B cell (primary cell): ENCODE measurements at regions not wholly inside any gene's neighbourhood (a gene's known extent, or its start where the extent isn't known, plus 50 kb on each side); places are given as distances from the start of the nearest gene placed in this dataset.

Source experiments
- EZH2 ChIP-seq: IDR thresholded peaks from 2 replicates; pipeline ENCODE4 v1.6.1; 2012; ENCODE audit warnings: borderline replicate concordance, low read depth, mild to moderate bottlenecking, moderate library complexity, low read length; ENCODE audit not compliant: insufficient read depth, poor library complexity, severe bottlenecking
- TF ChIP-seq, protein P1 (sequence below): fragments of 200-600 bp; IDR thresholded peaks from one replicate; pipeline ENCODE4 v1.8.0; 2022; ENCODE audit warnings: antibody characterized with exemption, mild to moderate bottlenecking

DNA sequence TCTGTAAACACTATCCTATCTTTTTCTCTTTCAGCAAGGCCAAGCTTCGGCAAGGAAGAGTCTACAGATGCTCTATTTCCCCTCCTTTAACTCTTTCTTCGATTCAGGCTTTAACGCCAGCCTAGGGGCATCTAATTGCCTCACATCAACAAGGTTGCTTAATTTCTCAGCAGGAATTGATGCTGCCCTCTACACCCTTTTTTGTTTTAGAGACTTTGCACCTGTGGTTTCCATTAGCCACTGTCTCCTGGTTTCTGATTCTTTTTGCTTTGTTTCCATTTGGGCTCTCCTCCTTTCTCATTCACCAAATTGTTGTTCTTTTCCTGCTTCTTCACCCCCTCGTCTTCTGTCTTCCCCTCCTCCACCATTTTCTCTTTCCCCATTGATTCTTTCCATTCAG lies 202.4 kb upstream of the HMCN1 start:
- TF ChIP-seq, protein P1, sequence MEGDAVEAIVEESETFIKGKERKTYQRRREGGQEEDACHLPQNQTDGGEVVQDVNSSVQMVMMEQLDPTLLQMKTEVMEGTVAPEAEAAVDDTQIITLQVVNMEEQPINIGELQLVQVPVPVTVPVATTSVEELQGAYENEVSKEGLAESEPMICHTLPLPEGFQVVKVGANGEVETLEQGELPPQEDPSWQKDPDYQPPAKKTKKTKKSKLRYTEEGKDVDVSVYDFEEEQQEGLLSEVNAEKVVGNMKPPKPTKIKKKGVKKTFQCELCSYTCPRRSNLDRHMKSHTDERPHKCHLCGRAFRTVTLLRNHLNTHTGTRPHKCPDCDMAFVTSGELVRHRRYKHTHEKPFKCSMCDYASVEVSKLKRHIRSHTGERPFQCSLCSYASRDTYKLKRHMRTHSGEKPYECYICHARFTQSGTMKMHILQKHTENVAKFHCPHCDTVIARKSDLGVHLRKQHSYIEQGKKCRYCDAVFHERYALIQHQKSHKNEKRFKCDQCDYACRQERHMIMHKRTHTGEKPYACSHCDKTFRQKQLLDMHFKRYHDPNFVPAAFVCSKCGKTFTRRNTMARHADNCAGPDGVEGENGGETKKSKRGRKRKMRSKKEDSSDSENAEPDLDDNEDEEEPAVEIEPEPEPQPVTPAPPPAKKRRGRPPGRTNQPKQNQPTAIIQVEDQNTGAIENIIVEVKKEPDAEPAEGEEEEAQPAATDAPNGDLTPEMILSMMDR: no peak
- no peak for TF ChIP-seq EZH2
